Esophagus muscularis mucosa (tissue), 4 donors: ENCODE measurements at regions not wholly inside any gene's neighbourhood (a gene's known extent, or its start where the extent isn't known, plus 50 kb on each side); places are given as distances from the start of the nearest gene placed in this dataset.

Experiments
- DNase-seq: peaks from one replicate; pipeline ENCODE4 v3.0.0-alpha.2; 2017; ENCODE audit errors: extremely low spot score
- H3K27ac ChIP-seq, 4 donors: fragments of 200-600 bp; sonication (generic); replicated peaks in 1 of 4; 1 replicate in 3 of 4; 2 replicates in 1 of 4; pipeline ENCODE4 v1.5.1; 2016 to 2019; ENCODE audit warnings: mild to moderate bottlenecking in 1 of 4
- H3K27me3 ChIP-seq, 4 donors: fragments of 200-600 bp; sonication (generic); one replicate each; pipeline versions ENCODE4 v1.5.1 to v1.6.0; 2016 to 2019
- H3K36me3 ChIP-seq, 4 donors: fragments of 200-600 bp; sonication (generic); one replicate each; pipeline ENCODE4 v1.5.1; 2016 to 2019
- H3K4me1 ChIP-seq, 4 donors: fragments of 200-600 bp; sonication (generic); one replicate each; pipeline ENCODE4 v1.5.1; 2016 to 2019
- H3K4me3 ChIP-seq, 4 donors: fragments of 200-600 bp; sonication (generic); 1 replicate in 2 of 4; 2 replicates in 2 of 4; pipeline ENCODE4 v1.5.1; 2016 to 2019; ENCODE audit warnings: mild to moderate bottlenecking in 4 of 4, moderate library complexity in 1 of 4
- H3K9me3 ChIP-seq, 4 donors: fragments of 200-600 bp; sonication (generic); 1 replicate in 3 of 4; 2 replicates in 1 of 4; pipeline ENCODE4 v1.5.1; 2016 to 2019
- EP300 ChIP-seq: sonication (generic); formaldehyde crosslinking; IDR thresholded peaks from one replicate; pipeline ENCODE4 v1.6.1; 2017; ENCODE audit warnings: antibody characterized with exemption
- POLR2A ChIP-seq: fragments of 450-650 bp; IDR thresholded peaks from one replicate; pipeline ENCODE4 v1.6.1; 2017; ENCODE audit warnings: antibody characterized with exemption, moderate library complexity, mild to moderate bottlenecking, low read depth
- POLR2AphosphoS5 ChIP-seq, 2 donors: sonication (generic); formaldehyde crosslinking; IDR thresholded peaks; one replicate each; pipeline ENCODE4 v1.6.1; 2017; ENCODE audit warnings: antibody characterized with exemption in 2 of 2
- WGBS: methylation state at CpG from one replicate; pipeline ENCODE4 v1.1.5; 2018; 5-methylcytosine and 5-hydroxymethylcytosine counted together
- intact Hi-C: fragments of 100-400 bp; cut with DNase I; formaldehyde crosslinking; loops from one replicate; pipeline ENCODE4 v1.15.1; 2023
- TF ChIP-seq, protein P1 (sequence below), 3 experiments: fragments of 200-600 bp in 2 of 3; fragments of 450-650 bp in 1 of 3; sonication (generic) in 2 of 3; IDR thresholded peaks; one replicate each; pipeline ENCODE4 v1.5.1; 2017 to 2019; ENCODE audit warnings: antibody characterized with exemption in 3 of 3, mild to moderate bottlenecking in 2 of 3, moderate library complexity in 1 of 3

DNA sequence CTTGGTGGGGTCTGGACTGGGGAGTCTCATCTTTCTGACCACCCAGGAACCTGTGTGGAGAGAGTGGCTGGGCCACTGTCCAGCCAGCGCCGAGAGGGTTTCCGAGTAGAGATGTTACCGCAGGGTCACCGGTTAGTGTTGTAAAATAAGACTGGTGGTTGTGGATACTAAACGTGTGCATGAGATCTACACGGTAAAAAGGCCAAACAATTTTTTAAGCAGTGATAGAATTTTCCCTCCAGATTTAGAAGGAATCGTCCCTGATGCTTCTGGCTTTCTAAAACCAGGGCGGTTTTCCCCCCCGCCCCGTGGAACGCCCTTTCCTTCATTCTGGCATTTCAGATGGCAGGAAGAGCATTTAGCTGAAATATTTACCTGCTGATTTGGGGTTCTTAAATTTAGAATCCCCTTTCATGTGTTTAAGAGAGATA, 72.6 kb upstream of the PPARA start:
- intact Hi-C loops = no loop called here
- Histone ChIP-seq H3K27me3 (no peaks in the 10 kb centered on the region), H3K4me1 (peaks cover 80 to 99% (median 93%) of the 10 kb centered on the region in 4 donors), H3K4me3 (peak overlapping the region; percentile 85 to 92 (median 88)), H3K36me3 (peaks cover 0 to 16% (median 0%) of the 10 kb centered on the region in 4 donors), H3K27ac (peak overlapping the region; percentile 92 to 98 (median 96)), H3K9me3 (no peaks in the 10 kb centered on the region)
- no peak for DNase-seq
- TF ChIP-seq EP300 (no peak), POLR2A (no peak), POLR2AphosphoS5 (IDR thresholded peaks at IDR 0.05) (no peak)
- TF ChIP-seq, protein P1, sequence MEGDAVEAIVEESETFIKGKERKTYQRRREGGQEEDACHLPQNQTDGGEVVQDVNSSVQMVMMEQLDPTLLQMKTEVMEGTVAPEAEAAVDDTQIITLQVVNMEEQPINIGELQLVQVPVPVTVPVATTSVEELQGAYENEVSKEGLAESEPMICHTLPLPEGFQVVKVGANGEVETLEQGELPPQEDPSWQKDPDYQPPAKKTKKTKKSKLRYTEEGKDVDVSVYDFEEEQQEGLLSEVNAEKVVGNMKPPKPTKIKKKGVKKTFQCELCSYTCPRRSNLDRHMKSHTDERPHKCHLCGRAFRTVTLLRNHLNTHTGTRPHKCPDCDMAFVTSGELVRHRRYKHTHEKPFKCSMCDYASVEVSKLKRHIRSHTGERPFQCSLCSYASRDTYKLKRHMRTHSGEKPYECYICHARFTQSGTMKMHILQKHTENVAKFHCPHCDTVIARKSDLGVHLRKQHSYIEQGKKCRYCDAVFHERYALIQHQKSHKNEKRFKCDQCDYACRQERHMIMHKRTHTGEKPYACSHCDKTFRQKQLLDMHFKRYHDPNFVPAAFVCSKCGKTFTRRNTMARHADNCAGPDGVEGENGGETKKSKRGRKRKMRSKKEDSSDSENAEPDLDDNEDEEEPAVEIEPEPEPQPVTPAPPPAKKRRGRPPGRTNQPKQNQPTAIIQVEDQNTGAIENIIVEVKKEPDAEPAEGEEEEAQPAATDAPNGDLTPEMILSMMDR (IDR thresholded peaks at IDR 0.05) = no peak
- 16% methylated on average over 12 of the region's 12 CpGs for WGBS

DNA sequence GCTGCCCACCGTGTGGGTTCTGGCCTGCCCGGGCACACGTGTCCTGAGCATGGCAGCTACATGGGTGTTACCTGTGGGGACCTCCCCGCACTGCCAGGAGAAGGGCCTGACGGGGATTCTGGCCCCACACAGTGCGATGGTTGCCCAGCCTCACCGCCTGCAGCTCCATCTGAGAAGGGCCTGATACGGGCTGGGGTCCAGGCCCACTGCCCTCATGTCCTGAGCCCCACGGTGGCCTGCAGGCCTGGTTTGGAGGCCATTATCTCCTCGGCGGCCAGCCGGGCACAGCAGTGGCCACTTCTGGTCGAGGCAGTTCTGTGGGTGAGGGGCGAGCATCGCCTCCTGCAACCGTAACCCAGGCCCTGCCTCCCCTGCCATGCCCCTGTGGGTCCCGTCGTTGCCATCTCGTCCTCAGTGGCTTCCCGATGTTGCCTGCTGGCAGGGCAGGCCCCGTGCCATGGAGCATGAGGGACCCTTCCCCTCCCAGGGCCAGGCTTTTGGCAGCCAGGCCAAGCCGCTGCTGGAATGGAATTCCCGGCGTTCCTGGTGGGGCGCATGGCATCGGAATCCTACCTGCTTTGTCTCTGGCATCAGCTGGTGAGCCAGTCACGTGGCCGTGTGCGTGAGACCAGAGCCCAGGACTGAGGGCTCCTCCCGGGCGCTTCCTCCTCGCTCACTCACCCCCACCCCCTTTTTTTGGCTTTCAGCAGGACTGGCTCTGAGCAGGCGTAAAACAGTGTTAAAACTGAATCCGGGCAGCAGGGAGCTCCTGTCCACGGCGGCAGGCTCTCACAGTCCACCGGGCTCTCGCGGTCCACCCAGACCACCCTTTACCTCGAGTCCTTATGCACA, 71.9 kb upstream of the PPARA start:
- DNase-seq = no peak
- 47% methylated on average over 20 of the region's 40 CpGs for WGBS
- H3K36me3 ChIP-seq = peaks cover 0 to 13% (median 0%) of the 10 kb centered on the region in 4 donors
- no peaks in the 10 kb centered on the region for H3K9me3 ChIP-seq
- intact Hi-C loops = no loop called here
- TF ChIP-seq EP300 (no peak), POLR2AphosphoS5 (IDR thresholded peaks at IDR 0.05) (peak; percentile 73 to 78)
- peaks cover 87 to 99% (median 96%) of the 10 kb centered on the region in 4 donors for H3K4me1 ChIP-seq
- no peaks in the 10 kb centered on the region for H3K27me3 ChIP-seq
- H3K27ac ChIP-seq = peak overlapping the region; percentile 92 to 98 (median 96)
- peak overlapping the region; percentile 85 to 92 (median 88) for H3K4me3 ChIP-seq

DNA sequence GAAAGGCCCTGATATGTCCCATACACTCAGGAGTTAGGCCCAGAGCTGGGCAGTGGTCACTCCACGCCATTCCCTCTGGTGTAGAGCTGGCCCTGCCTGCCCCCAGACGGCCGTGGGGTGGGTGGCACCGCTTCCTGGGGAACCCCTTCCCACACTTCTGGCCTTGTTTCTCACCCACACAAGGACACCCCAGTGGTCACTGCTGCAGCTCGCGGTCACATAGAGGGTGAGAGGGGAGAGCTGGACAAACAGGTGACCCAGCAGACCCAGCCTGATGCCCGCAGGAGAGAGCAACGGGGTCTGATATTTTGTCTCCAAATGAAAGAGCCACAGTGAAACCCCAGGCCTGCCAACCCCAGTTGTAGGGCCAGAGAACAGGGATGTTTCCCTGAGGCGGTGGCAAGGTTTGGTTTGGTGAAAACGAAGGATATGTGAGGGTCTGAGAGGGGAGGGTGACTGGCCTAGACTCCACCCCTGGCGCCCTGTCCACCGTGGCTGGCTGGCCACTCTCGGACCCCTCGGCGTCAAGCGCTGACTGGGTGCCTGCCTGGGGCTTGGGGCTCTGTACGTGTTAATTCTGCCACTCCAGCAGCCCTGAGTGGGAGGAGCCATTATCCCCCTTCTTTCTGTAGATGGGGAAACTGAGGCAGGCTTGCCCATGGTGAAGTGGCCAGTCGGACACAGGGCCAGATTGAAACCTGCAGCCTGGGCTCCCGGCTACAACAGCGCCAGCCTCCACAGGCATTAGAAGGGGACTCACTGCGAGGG, 71.0 kb upstream of the PPARA start:
- 42% methylated on average over 8 of the region's 21 CpGs for WGBS
- no peak for TF ChIP-seq POLR2A
- TF ChIP-seq, protein P1 (IDR thresholded peaks at IDR 0.05) = no peak
- no peak for TF ChIP-seq POLR2AphosphoS5 (IDR thresholded peaks at IDR 0.05)
- no peak for TF ChIP-seq EP300
- intact Hi-C loops = no loop called here

DNA sequence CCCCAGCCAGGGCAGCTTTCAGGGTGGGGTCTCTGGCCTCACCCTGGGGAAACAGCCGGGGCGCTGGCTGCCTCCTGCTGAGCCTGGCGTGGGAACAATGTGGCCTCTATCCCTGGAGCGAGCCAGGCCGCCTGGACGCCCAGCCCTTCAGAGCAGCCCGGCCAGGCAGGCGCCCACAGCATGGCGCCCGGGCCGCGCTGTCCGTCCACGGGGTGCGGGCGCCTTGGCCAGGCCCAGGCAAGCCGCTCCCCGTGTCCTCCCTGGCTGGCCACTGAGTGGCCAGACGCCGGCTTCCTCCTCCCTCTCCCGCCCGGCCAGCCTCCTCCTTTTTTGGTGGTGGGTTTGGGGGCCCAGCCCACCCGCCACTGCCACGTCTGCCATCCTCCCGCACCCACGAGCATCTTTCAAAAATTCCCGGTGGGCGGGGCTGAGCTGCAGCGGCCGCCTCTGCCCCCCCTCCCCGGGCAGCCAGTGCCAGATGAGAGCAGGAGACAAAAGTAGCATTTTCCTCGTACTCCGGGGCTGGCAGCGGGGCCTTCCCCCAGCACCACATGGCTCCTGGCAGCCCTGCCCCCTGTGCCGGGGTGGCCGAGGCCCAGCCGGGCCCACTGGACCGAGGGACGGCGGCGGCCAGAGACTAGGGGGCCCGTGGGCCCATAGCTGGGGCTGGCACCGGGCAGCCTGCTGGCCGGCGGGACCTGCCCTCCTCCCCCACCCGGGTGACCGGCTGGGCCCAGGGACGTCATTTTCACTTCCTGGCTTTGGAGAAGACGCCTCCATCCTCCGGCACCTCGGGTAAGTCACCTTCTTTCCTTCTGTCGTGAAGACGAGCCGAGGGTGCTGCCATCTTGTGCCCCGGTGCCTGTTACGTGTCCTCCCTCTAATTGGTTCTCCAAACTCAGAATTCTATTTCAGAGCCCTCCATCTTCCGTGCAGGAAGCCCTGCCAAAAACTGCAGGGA, 70.2 kb upstream of the PPARA start:
- Histone ChIP-seq H3K9me3 (no peaks in the 10 kb centered on the region), H3K27ac (peak overlapping the region; percentile 92 to 98 (median 96)), H3K36me3 (peaks cover 0 to 8% (median 0%) of the 10 kb centered on the region in 4 donors), H3K4me1 (peaks cover 93 to 99% (median 97%) of the 10 kb centered on the region in 4 donors), H3K27me3 (no peaks in the 10 kb centered on the region), H3K4me3 (peak overlapping the region; percentile 85 to 92 (median 88))
- intact Hi-C loops = no loop called here
- DNase-seq = no peak
- TF ChIP-seq, protein P1 (IDR thresholded peaks at IDR 0.05) = no peak
- TF ChIP-seq POLR2AphosphoS5 (IDR thresholded peaks at IDR 0.05) (peak; percentile 66 to 78), EP300 (no peak), POLR2A (peak; percentile 64)
- WGBS = 42% methylated on average over 37 of the region's 57 CpGs

More for the DNA sequence above, 71.0 kb upstream of the PPARA start:
- H3K27me3 ChIP-seq = no peaks in the 10 kb centered on the region
- peak overlapping the region; percentile 92 to 98 (median 96) for H3K27ac ChIP-seq
- H3K4me1 ChIP-seq = peaks cover 92 to 99% (median 97%) of the 10 kb centered on the region in 4 donors
- H3K4me3 ChIP-seq = peak overlapping the region; percentile 85 to 92 (median 88)
- H3K9me3 ChIP-seq = no peaks in the 10 kb centered on the region
- no peak for DNase-seq
- peaks cover 0 to 11% (median 0%) of the 10 kb centered on the region in 4 donors for H3K36me3 ChIP-seq
